GM19463 (cell line): ENCODE measurements at regions not wholly inside any gene's neighbourhood (a gene's known extent, or its start where the extent isn't known, plus 50 kb on each side); places are given as distances from the start of the nearest gene placed in this dataset.
"Not testable (repeated sequence)": the region's sequence is repeated elsewhere in the genome, so short reads cannot be mapped to it uniquely, and the experiment has no call there.

Experiments
- ATAC-seq: cut with Tn5 transposase; IDR thresholded peaks from one replicate; pipeline ENCODE4 v1.9.1; 2021; ENCODE audit warnings: mild to moderate bottlenecking, moderate library complexity; ENCODE audit not compliant: unreplicated experiment

DNA sequence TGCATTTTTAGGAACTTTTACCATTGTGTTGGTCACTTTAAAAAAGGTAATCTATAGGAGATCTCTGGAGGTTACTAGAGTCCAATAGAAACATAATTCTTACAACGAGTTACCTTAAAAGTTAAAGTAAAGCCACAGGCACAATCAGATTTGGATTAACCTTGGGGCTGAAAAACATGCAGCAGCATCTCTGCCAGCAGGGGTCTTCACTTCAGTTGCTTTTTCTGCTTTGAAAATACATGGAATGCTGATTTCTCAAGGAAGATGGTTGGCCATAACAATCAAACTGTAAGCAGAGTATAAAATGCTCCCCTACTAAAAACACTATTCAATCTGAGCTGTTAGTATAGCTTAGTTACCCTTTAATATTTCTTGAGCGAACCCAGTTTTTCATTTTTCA lies 1072.3 kb upstream of the PCDH10 start:
- no peak for ATAC-seq

GRCh38 chr4:132085105-132085504 lies 1064.0 kb upstream of the PCDH10 start:
- no peak for ATAC-seq

DNA sequence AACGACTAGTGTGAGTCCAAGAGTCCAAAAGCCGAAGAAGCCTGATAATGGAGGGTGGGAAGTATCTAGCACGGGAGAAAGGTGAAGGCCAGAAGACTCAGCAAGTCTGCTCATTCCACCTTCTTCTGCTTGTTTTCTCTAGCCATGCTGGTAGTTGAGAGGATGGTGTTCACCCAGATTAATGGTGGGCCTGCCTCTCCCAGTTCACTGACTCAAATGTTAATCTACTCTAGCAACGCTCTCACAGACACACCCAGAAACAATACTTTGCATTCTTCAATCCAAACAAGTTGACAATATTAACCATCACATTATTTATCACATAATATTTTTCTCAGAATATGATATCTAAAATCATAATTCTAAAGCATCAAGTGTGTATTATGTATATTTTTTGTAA lies 1055.1 kb upstream of the PCDH10 start:
- no peak for ATAC-seq

GRCh38 chr4:132097041-132097440 lies 1052.1 kb upstream of the PCDH10 start:
- no peak for ATAC-seq

GRCh38 chr4:132101526-132101925 lies 1047.6 kb upstream of the PCDH10 start:
- no peak for ATAC-seq

- ATAC-seq = no peak
Measured at GRCh38 chr4:132108784-132109183, 1040.3 kb upstream of the PCDH10 start.

- no peak for ATAC-seq
Measured at GRCh38 chr4:132114885-132115284, 1034.2 kb upstream of the PCDH10 start.

DNA sequence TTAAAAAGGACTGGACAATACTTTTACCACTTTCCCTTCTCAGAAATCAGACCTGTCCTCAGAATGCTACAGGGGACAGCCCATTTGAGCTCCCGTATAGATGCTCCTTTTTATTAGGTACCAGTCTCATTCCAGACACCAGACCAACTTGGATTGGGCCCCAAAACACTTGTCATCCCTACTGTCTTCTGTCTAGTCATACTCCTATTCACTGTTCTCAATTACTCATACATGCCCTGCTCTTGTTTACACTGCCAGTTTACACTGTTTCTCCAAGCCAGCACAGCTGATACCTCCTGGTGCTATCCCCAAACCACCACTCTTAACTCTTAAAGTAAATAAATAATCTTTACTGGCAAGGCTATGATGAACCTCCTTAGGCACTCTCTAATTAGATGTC lies 1026.4 kb upstream of the PCDH10 start:
- ATAC-seq = not testable (repeated sequence)

GRCh38 chr4:132123870-132124623 lies 1025.0 kb upstream of the PCDH10 start:
- peak; percentile 68 for ATAC-seq

DNA sequence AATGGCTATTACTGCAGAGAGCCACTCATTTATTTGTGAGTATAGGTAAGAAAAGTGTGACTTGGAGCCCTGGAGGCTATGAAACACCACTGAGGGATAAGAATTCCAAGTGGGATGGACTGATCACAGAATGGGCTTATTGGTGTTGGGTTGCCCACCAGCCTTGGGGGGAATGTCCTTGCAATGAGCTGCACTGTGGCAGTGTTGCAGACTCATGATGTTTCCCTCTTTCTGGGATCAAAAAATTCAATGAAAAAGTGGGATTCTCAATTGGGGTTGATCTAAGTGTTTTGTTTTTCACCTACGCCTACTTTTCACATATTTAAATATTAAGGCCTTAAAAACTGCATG lies 1024.5 kb upstream of the PCDH10 start:
- ATAC-seq = no peak

GRCh38 chr4:132125131-132125530 lies 1024.0 kb upstream of the PCDH10 start:
- ATAC-seq = no peak

DNA sequence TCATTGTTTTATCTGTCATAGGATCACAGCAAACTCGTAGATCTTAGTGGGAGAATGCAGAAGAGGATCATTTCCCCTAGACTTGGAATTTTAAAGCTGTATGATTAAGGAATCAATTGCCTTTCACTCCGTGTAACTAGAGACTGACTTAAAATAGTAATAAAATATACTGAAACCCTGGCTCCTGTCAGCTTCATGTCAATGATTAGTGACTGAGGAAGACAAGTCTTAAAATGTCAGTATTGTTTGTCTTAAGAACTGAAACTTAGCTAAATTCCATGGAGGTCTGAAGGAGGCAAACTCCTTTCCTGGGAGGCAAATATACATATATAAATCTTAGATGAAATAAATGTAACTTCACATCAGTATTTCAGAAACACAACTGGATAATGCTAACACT lies 1016.7 kb upstream of the PCDH10 start:
- no peak for ATAC-seq

DNA sequence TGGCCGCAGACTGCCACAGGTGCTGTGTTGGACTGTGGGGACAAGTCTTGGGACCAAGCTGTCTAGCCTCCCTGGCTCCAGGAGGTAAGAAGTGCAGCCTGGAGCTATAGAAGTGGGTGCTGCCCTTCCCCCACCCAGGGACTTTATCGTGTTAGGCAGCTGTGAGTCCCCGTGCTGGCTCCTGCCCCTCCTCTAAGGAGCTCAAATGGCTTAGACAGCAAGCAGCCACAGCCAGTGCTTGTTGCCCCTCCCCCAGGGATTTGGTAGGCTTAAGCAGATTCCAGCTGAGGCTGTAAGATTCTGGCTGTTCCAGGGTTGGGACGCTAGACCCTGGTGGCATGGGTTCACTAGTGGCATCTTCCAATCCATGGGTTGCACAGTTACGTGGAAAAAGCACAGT lies 979.4 kb upstream of the PCDH10 start:
- no peak for ATAC-seq

- ATAC-seq = no peak
Measured at GRCh38 chr4:132180020-132180427, 969.1 kb upstream of the PCDH10 start.

DNA sequence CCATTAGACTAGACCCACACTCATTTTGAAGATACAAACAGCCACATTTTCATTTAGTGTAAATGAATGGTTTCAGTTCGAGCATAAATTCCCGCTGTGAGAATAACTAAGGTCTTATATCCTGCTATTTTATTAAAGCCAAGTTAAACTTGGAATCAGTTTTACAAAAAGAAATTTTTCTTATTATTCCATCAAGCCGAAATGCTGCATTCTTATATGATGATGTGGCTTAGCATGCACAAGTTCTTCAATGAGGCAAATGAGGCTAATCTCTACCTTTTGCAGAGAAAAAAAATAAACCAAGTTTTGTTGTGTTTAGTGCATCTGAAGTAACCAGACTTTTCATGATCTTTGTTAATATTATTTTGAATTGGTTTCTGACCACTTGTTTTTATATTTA lies 953.9 kb upstream of the PCDH10 start:
- no peak for ATAC-seq

DNA sequence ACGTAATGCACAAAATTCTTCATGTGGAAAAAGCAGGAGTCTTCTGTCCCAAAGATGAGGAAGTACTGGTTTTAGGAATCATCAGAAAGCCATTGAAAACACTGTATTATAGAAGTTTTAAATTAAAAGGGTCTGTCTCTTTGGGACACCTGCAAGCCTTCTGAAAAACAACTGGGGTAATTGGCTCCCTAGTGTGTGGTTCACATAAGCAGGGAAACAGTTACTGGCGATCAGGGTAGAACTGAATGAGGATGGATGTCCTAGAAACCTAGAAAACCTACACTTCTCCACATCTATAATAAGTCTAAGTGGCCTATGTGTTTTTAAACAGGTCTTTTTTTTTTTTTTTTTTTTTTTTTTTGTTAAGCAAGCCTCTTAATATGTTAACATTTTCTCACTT lies 945.5 kb upstream of the PCDH10 start:
- ATAC-seq = no peak

GRCh38 chr4:132214519-132214918 lies 934.6 kb upstream of the PCDH10 start:
- no peak for ATAC-seq

DNA sequence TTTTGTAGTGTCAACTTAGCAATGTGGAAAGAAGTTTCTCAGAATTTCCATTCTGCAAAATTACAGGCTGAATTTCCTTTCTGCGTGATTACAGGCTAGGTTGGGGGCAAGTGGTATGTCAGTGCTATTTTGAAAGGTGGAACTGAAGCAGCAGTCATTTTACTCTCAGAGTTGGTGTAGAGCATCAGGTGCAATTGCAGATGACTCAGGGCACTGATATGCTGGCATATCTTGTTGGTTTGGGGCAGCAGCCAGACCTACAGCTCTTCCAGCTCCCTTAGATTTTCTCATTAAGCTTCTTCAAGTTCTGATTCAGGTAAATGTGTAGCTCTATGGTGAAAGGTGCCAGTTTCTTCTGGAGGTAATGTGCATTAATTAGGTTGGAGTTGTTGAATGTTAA lies 930.7 kb upstream of the PCDH10 start:
- ATAC-seq = no peak

GRCh38 chr4:132227151-132227856 lies 921.8 kb upstream of the PCDH10 start:
- ATAC-seq = peak; percentile 26

- peak; percentile 47 for ATAC-seq
Measured at GRCh38 chr4:132227857-132228165, 921.3 kb upstream of the PCDH10 start.

GRCh38 chr4:132228676-132229075 lies 920.4 kb upstream of the PCDH10 start:
- no peak for ATAC-seq

DNA sequence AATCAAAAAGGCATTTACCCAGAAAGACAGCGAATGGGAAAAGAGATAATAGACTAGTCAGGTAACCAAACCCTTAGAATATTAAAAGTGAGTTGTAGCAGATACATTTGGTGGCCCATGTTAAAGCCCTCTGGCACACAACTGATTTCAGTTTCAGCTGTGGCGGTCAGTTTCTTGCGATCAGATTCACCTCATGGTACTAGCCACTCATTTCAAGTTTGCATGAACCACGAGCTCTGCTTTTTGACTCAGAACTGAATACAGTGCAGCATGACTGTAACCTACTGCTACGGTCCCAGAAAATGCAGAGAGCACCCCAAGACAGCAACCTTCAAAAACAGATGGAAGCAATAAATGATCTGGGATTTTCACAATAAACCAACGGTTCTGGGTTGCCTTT lies 919.1 kb upstream of the PCDH10 start:
- ATAC-seq = no peak

- no peak for ATAC-seq
Measured at GRCh38 chr4:132238697-132239096, 910.4 kb upstream of the PCDH10 start.
